Activated CD4-positive, alpha-beta T cell treated with anti-CD3 and anti-CD28 coated beads, Interleukin-2, amount 10 ng/mL, durations not matched to agents 24 days and 14 days (primary cell): ENCODE measurements at regions not wholly inside any gene's neighbourhood (a gene's known extent, or its start where the extent isn't known, plus 50 kb on each side); places are given as distances from the start of the nearest gene placed in this dataset.
"Not testable (repeated sequence)": the region's sequence is repeated elsewhere in the genome, so short reads cannot be mapped to it uniquely, and the experiment has no call there.

ENCODE experiments used
- DNase-seq: peaks from one replicate; pipeline ENCODE4 v3.0.0; 2022
- H3K27ac Mint-ChIP-seq: one replicate; pipeline ENCODE4 v1.8.0; 2022; ENCODE audit warnings: mild to moderate bottlenecking, mixed read lengths
- H3K27me3 Mint-ChIP-seq: one replicate; pipeline ENCODE4 v1.8.0; 2022; ENCODE audit warnings: mixed read lengths
- H3K36me3 Mint-ChIP-seq: one replicate; pipeline ENCODE4 v1.8.0; 2022; ENCODE audit warnings: low read depth, mild to moderate bottlenecking, mixed read lengths
- H3K4me1 Mint-ChIP-seq: one replicate; pipeline ENCODE4 v1.8.0; 2021; ENCODE audit warnings: mixed read lengths
- H3K4me3 Mint-ChIP-seq: one replicate; pipeline ENCODE4 v1.8.0; 2022; ENCODE audit warnings: mild to moderate bottlenecking, moderate library complexity, mixed read lengths
- H3K9me3 Mint-ChIP-seq: one replicate; pipeline ENCODE4 v1.8.0; 2021; ENCODE audit warnings: mixed read lengths
- intact Hi-C: fragments of 100-400 bp; cut with micrococcal nuclease; formaldehyde crosslinking; loops from one replicate; pipeline ENCODE4 v1.15.1; 2023

DNA sequence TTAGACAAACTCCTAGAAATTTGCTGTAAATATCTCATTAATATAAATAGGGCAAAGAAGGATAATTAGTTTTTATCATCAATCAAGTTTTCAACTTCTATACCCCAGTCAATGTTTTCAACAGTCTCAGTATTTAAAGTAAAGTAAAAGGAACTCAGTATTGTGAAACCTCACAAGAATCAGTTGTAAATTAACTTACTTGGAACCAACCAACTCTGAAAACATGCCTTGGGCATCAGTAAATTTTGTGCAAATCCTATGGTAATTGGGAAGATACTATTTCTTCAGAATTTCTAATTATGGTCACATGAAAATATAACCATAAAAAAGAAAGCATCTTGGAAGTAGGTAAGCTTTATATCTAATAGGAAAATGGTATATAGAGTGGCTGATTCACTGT is 1139.0 kb downstream of the TUSC7 start:
- H3K4me3 Mint-ChIP-seq, result no peak overlapping the region
- no peak for DNase-seq
- no peak overlapping the region for H3K27ac Mint-ChIP-seq
- H3K36me3 Mint-ChIP-seq, result no peaks in the 10 kb centered on the region
- no peaks in the 10 kb centered on the region for H3K4me1 Mint-ChIP-seq
- no peaks in the 10 kb centered on the region for H3K9me3 Mint-ChIP-seq
- H3K27me3 Mint-ChIP-seq, result no peaks in the 10 kb centered on the region
- intact Hi-C loops, result no loop called here

GRCh38 chr3:117853923-117854668 is 1144.5 kb downstream of the TUSC7 start:
- Mint-ChIP-seq H3K36me3 (no peaks in the 10 kb centered on the region), H3K9me3 (no peaks in the 10 kb centered on the region), H3K4me1 (no peaks in the 10 kb centered on the region), H3K4me3 (no peak overlapping the region), H3K27me3 (no peaks in the 10 kb centered on the region), H3K27ac (no peak overlapping the region)
- no peak for DNase-seq
- intact Hi-C loops, result no loop called here

- Mint-ChIP-seq H3K27ac (no peak overlapping the region), H3K27me3 (no peaks in the 10 kb centered on the region), H3K9me3 (peaks cover 3% of the 10 kb centered on the region), H3K36me3 (no peaks in the 10 kb centered on the region), H3K4me3 (no peak overlapping the region), H3K4me1 (no peaks in the 10 kb centered on the region)
- DNase-seq, result no peak
- intact Hi-C loops, result no loop called here
These were observed 1146.8 kb downstream of the TUSC7 start for GRCh38 chr3:117856354-117856753.

DNA sequence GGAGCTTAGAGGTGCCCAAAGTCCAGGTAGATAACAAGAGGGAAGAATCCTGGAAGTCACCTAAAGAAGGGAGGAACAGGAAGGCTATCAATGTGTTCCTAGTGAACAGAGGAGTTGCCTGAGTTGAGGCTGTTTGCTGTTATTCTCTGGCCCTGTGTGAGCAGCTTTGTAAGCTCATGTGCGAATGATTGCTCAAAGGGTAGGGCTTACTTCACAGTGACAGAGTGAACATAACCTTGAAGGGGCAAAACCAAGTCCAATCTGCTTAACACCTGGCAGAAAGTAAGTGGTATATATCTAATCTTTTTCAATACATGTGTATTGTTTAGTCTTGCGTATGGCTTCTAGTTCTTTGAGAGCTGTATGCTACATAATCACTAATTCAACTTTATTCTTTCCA is 1153.6 kb downstream of the TUSC7 start:
- Mint-ChIP-seq H3K36me3 (no peaks in the 10 kb centered on the region), H3K4me3 (no peak overlapping the region), H3K27me3 (no peaks in the 10 kb centered on the region), H3K4me1 (no peaks in the 10 kb centered on the region), H3K27ac (no peak overlapping the region), H3K9me3 (peaks cover 3% of the 10 kb centered on the region)
- no peak for DNase-seq
- intact Hi-C loops, result no loop called here

DNA sequence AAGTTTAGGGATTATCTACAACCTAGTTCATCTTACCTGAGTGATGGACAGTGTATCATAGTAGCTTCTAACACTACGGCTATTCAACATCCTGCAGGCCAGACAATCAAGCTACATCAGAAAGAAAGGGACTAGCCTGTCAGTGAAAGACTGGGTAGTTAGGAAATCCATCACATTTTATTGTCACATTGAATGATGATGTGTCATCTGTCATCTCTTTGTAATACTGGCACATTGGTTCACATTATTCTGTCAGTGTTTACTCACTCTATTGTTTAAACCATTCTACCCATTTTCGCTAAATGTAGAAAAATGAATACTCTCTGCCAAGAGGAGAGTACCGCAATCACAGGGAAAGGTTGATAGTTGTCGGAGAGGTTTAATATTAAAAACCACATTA is 1155.8 kb downstream of the TUSC7 start:
- Mint-ChIP-seq H3K9me3 (no peaks in the 10 kb centered on the region), H3K4me1 (no peaks in the 10 kb centered on the region), H3K27me3 (no peaks in the 10 kb centered on the region), H3K27ac (no peak overlapping the region), H3K4me3 (no peak overlapping the region), H3K36me3 (no peaks in the 10 kb centered on the region)
- DNase-seq, result no peak
- intact Hi-C loops, result no loop called here

DNA sequence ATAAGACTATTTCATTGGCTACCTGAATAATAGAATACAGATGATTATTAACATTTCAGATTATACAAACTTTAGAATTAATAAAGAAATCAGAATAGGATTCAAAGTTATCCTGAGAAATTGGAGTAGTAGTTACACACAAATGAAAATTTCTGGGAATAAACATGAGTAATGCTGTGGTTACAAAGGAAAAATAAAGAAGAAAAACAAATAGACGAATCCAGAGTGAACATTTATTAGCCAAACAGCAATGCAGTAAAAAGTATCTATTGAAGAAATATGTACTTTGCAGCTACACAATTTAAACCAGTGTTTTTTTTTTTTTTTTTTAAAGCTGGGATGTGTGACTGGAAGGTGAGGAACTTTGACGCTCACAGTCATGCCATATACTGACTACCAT is 1159.2 kb downstream of the TUSC7 start:
- H3K27ac Mint-ChIP-seq, result no peak overlapping the region
- no peak for DNase-seq
- no peak overlapping the region for H3K4me3 Mint-ChIP-seq
- H3K9me3 Mint-ChIP-seq, result no peaks in the 10 kb centered on the region
- H3K4me1 Mint-ChIP-seq, result no peaks in the 10 kb centered on the region
- no peaks in the 10 kb centered on the region for H3K27me3 Mint-ChIP-seq
- intact Hi-C loops, result no loop called here
- no peaks in the 10 kb centered on the region for H3K36me3 Mint-ChIP-seq

DNA sequence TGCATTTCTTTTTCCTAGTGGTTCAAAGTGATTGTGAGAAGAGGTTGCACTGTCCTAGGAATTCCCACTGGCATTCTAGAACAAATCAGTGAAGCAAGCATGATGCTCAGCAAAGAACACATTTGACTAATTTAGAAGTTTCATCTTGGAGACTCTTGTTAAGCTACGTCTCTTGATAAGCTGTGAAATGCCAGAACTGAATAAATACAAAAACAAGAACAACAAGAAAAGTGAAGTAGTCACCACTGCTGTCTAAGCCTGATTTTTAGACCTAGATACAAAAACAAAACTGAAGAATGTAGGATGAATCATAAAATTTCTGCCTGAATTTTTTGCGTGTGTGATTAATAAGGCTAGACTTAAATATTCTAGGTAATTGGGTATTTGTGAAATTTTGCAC is 1162.4 kb downstream of the TUSC7 start:
- intact Hi-C loops, result no loop called here
- DNase-seq, result no peak
- Mint-ChIP-seq H3K9me3 (no peaks in the 10 kb centered on the region), H3K36me3 (no peaks in the 10 kb centered on the region), H3K4me1 (no peaks in the 10 kb centered on the region), H3K27ac (no peak overlapping the region), H3K27me3 (no peaks in the 10 kb centered on the region), H3K4me3 (no peak overlapping the region)

DNA sequence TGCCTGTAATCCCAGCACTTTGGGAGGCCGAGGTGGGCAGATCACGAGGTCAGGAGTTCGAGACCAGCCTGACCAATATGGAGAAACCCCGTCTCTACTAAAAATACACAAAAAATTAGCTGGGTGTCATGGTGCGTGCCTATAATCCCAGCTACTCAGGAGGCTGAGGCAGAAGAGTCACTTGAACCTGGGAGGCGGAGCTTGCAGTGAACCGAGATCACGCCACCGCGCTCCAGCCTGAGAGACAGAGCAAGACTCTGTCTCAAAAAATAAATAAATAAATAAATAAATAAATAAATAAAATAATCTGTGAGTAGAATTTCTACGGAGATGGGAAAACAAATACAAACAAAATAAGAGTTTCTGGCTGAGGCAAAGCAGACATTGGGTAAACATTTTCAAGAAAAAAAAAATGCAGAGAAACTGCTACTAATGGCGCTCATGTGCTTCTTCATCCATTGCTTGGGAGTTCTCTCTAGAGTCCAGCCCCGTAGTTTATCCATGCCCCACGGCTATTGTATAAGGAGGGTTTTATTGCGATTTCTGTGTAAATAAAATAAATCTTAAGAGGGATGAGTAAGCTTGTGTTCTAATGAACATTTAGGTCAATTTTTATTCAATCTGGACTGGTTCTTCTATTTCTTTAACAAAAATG is 1161.9 kb downstream of the IGSF11 start:
- H3K4me1 Mint-ChIP-seq, intact Hi-C loops, H3K27me3 Mint-ChIP-seq, H3K4me3 Mint-ChIP-seq, DNase-seq, H3K9me3 Mint-ChIP-seq, H3K27ac Mint-ChIP-seq, H3K36me3 Mint-ChIP-seq: not testable (repeated sequence)

DNA sequence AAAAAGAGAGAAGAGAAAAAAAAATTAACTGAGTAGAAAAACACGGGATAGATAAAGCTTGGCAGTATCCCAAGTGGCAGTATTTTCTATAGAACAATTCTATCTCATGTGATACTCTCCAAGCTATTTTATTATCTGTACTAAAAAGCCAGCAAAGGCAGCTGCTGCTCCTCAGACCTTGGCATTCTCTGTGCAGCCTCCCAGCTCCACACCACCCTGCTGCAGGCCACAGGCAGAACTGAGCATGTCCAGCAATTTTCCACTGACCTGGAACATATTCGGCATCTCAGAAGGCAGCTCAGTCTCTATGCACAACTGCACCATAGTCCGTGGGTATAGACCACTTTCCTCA is 1161.4 kb downstream of the IGSF11 start:
- H3K4me1 Mint-ChIP-seq, result no peaks in the 10 kb centered on the region
- no peaks in the 10 kb centered on the region for H3K27me3 Mint-ChIP-seq
- no peak overlapping the region for H3K4me3 Mint-ChIP-seq
- DNase-seq, result no peak
- intact Hi-C loops, result no loop called here
- H3K27ac Mint-ChIP-seq, result no peak overlapping the region
- H3K9me3 Mint-ChIP-seq, result no peaks in the 10 kb centered on the region
- no peaks in the 10 kb centered on the region for H3K36me3 Mint-ChIP-seq

DNA sequence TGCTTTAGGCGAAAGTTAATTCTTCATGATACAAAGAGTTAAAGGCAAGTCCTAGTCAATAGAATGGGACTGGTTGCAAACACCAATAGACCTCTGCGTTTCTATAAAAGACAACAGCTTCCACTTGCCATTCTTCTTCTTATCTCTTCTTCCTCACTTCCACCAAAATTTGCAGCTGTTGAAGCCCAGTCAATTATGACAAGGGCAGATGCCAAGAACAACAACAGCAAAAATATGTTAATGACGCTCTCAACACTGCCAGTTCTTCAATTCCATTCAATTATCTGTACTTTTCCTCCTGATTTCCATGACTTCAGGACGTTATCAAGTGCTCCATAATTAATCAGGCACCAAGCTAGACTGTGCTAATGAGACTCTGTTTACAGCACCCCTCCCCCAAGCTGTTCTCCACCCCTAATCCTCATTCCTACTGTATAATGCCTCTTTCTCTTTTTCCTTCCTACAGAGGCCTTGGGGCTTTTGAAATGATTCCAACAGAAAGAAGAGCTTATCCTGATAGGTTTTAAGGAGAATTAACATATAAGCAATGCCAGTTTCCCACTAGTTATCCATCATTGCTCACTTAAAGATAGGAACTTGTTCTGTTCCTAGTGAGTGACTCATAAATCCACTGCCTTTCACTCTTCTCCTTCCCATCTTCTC is 1160.5 kb downstream of the IGSF11 start:
- no peaks in the 10 kb centered on the region for H3K27me3 Mint-ChIP-seq
- DNase-seq, result no peak
- no peak overlapping the region for H3K4me3 Mint-ChIP-seq
- no peaks in the 10 kb centered on the region for H3K4me1 Mint-ChIP-seq
- H3K27ac Mint-ChIP-seq, result no peak overlapping the region
- intact Hi-C loops, result no loop called here
- no peaks in the 10 kb centered on the region for H3K9me3 Mint-ChIP-seq
- no peaks in the 10 kb centered on the region for H3K36me3 Mint-ChIP-seq

DNA sequence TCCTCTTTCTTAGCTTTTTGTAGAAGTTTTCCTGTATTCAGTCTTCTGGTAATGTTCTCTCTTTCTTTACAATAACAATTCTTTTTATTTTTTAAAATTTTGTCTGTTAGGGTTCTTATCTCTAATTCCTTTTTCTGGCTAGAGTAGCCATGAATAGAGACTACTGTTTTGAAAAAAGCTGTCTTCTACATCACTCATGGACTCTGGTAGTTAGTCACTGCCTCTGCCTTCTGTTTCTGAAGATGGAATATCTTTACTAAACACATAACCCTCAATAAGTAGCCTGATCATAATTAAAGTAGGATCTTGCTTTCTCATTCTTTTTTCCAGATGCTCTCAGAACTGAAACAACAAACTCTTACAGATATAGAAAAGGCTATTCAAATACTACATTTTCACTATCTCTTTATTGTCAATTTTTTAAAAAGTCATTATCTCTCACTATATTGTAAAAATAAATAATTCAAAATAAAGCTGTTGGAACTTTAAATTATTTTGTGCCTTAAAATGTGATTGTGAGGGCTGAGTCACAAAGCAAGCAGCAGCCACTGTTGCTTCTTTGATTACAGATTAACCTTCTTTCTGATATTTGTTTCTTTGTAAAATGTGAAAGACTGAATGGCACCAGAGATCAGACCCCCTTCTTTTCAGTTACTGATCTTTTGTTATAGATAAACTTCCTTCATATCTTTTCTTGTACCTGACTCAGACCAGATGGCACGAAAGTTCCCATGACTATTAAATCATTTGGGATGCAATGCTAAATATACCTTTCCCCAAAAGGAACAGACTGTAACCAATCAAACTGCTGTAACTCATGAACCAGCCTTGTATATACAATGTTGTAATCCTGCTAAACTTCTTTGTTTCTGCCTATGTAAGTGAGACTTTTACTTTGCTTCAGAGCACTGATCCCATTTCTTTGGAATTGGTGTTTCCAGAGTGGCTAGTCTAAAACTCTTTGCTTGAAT is 1159.5 kb downstream of the IGSF11 start:
- Mint-ChIP-seq H3K9me3 (no peaks in the 10 kb centered on the region), H3K36me3 (no peaks in the 10 kb centered on the region), H3K4me1 (no peaks in the 10 kb centered on the region), H3K27me3 (no peaks in the 10 kb centered on the region), H3K27ac (no peak overlapping the region), H3K4me3 (no peak overlapping the region)
- no peak for DNase-seq
- intact Hi-C loops, result no loop called here

DNA sequence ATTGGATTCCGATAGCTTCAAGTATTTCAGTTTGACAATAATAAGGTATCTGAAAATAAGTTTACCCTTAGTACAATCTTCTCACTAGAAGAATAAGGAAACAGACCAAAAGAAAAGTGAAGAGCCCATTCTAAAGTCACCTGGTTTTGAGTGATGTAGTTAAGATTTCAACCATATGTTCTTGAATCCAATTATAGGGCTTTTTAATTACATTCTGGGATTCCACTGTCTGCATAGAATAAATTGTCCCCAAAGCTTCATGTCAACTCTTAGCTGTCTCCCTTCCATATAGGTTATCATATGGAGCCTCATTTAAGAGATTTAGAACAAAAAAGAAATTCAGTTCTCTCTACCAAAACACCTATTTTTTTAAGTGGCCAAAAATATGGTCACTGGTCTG is 1158.8 kb downstream of the IGSF11 start:
- Mint-ChIP-seq H3K27ac (no peak overlapping the region), H3K36me3 (no peaks in the 10 kb centered on the region), H3K9me3 (no peaks in the 10 kb centered on the region), H3K4me3 (no peak overlapping the region), H3K4me1 (no peaks in the 10 kb centered on the region), H3K27me3 (no peaks in the 10 kb centered on the region)
- DNase-seq, result no peak
- intact Hi-C loops, result no loop called here

GRCh38 chr3:117880638-117881037 is 1154.0 kb downstream of the IGSF11 start:
- no peak overlapping the region for H3K27ac Mint-ChIP-seq
- no peak for DNase-seq
- intact Hi-C loops, result no loop called here
- no peaks in the 10 kb centered on the region for H3K36me3 Mint-ChIP-seq
- no peaks in the 10 kb centered on the region for H3K4me1 Mint-ChIP-seq
- H3K9me3 Mint-ChIP-seq, result no peaks in the 10 kb centered on the region
- H3K4me3 Mint-ChIP-seq, result no peak overlapping the region
- H3K27me3 Mint-ChIP-seq, result no peaks in the 10 kb centered on the region

GRCh38 chr3:117881210-117881609 is 1153.4 kb downstream of the IGSF11 start:
- Mint-ChIP-seq H3K36me3 (no peaks in the 10 kb centered on the region), H3K4me1 (no peaks in the 10 kb centered on the region), H3K27me3 (no peaks in the 10 kb centered on the region), H3K4me3 (no peak overlapping the region), H3K9me3 (no peaks in the 10 kb centered on the region), H3K27ac (no peak overlapping the region)
- intact Hi-C loops, result no loop called here
- no peak for DNase-seq
